Left lung (tissue), 4 donors: ENCODE measurements at regions not wholly inside any gene's neighbourhood (a gene's known extent, or its start where the extent isn't known, plus 50 kb on each side); places are given as distances from the start of the nearest gene placed in this dataset.

Experiments
- ATAC-seq: fragments of 200-7000 bp; cut with Tn5 transposase; one replicate; pipeline ENCODE4 v1.9.1; 2020; ENCODE audit warnings: moderate library complexity
- DNase-seq, 4 donors: peaks; one replicate each; pipeline ENCODE4 v3.0.0-alpha.2; 2013 to 2020
- H3K27ac ChIP-seq, 2 donors: fragments of 200-600 bp; sonication (generic) in 1 of 2; one replicate each; pipeline versions ENCODE4 v1.5.0 to v1.8.0; 2020 to 2021
- H3K27me3 ChIP-seq, 2 donors: fragments of 200-600 bp; sonication (generic) in 1 of 2; one replicate each; pipeline versions ENCODE4 v1.5.0 to v1.8.0; 2020 to 2021
- H3K36me3 ChIP-seq, 2 donors: fragments of 200-600 bp; sonication (generic) in 1 of 2; one replicate each; pipeline versions ENCODE4 v1.5.0 to v1.8.0; 2020 to 2021
- H3K4me1 ChIP-seq, 2 donors: fragments of 200-600 bp; one replicate each; pipeline ENCODE4 v1.8.0; 2021
- H3K4me3 ChIP-seq, 2 donors: fragments of 200-600 bp; sonication (generic) in 1 of 2; one replicate each; pipeline versions ENCODE4 v1.5.0 to v1.8.0; 2020 to 2021; ENCODE audit warnings: mild to moderate bottlenecking in 1 of 2
- H3K9me3 ChIP-seq, 2 donors: fragments of 200-600 bp; sonication (generic) in 1 of 2; one replicate each; pipeline versions ENCODE4 v1.5.0 to v1.8.0; 2020 to 2021
- CTCF ChIP-seq, 2 donors: fragments of 200-600 bp; sonication (generic) in 1 of 2; IDR thresholded peaks; one replicate each; pipeline versions ENCODE4 v1.5.0 to v1.8.0; 2021; ENCODE audit warnings: antibody characterized with exemption in 2 of 2
- intact Hi-C, 2 donors: fragments of 100-400 bp; cut with DNase I; formaldehyde crosslinking; loops; one replicate each; pipeline versions ENCODE4 v1.11.2 to v1.14.2; 2022
- donor health status: DM: no; HTN: yes; CAD: no.
- donor health status: DM: no; HTN: no; CAD: no.

DNA sequence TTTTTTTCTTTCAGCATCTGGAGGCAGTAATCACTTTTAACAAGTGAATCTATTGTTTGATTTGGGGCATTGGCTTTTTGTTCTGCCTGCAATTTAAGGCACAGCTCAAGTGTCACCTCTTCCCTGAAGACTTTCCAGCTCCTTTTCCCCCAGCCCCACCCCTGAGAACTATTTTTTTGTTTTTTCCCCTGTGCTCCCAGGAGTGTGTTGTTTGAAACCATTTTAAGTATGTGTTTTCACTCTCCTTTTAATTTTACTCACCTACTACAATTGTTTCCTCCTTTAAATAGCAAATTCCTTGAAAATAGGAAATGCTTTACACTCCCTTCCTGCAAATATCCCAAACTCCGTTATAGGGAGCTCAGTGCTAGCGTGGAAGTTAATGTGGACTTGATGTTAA lies 286.7 kb upstream of the PROK2 start:
- Histone ChIP-seq H3K4me3 (no peak overlapping the region), H3K27ac (no peak overlapping the region), H3K4me1 (no peaks in the 10 kb centered on the region), H3K9me3 (peaks cover 0 to 18% of the 10 kb centered on the region in 2 donors), H3K36me3 (no peaks in the 10 kb centered on the region), H3K27me3 (no peaks in the 10 kb centered on the region)
- intact Hi-C loops: no loop called here
- ATAC-seq (no peak), DNase-seq (no peak)
- TF ChIP-seq CTCF (IDR thresholded peaks at IDR 0.05): no peak

GRCh38 chr3:72070005-72070404 lies 285.1 kb upstream of the PROK2 start:
- Histone ChIP-seq H3K9me3 (peaks cover 0 to 2% of the 10 kb centered on the region in 2 donors), H3K4me1 (no peaks in the 10 kb centered on the region), H3K27ac (no peak overlapping the region), H3K36me3 (no peaks in the 10 kb centered on the region), H3K4me3 (no peak overlapping the region), H3K27me3 (no peaks in the 10 kb centered on the region)
- no peak for ATAC-seq
- intact Hi-C loops: no loop called here
- DNase-seq: no peak
- TF ChIP-seq CTCF (IDR thresholded peaks at IDR 0.05): no peak

GRCh38 chr3:72069543-72069942 lies 284.6 kb upstream of the PROK2 start:
- TF ChIP-seq CTCF (IDR thresholded peaks at IDR 0.05): no peak
- no peaks in the 10 kb centered on the region for H3K9me3 ChIP-seq
- no peak for ATAC-seq
- no peak for DNase-seq
- intact Hi-C loops: no loop called here
- H3K27me3 ChIP-seq: no peaks in the 10 kb centered on the region
- H3K27ac ChIP-seq: no peak overlapping the region
- no peaks in the 10 kb centered on the region for H3K4me1 ChIP-seq
- H3K36me3 ChIP-seq: no peaks in the 10 kb centered on the region
- no peak overlapping the region for H3K4me3 ChIP-seq

DNA sequence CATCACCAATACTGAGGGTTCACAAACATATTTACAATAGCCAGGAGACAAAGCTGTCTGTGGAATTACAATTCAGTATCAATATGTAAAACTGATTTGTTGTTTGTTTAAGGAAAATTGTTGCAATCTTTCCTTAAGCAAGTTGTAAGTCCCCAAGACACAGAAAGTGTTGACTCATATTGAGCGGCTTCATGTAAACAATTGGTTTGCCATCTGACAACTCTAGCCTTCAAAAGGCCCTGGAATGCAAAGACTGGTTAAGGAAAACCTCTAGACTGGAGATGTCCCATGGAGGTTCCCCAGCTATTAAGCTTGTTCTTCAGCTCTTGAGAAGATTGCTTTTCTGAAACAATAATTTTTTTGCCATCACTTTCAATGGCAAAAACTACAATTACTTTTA lies 283.7 kb upstream of the PROK2 start:
- Histone ChIP-seq H3K27ac (no peak overlapping the region), H3K27me3 (no peaks in the 10 kb centered on the region), H3K4me1 (no peaks in the 10 kb centered on the region), H3K9me3 (peaks cover 0 to 5% of the 10 kb centered on the region in 2 donors), H3K4me3 (no peak overlapping the region), H3K36me3 (no peaks in the 10 kb centered on the region)
- TF ChIP-seq CTCF (IDR thresholded peaks at IDR 0.05): no peak
- ATAC-seq: no peak
- intact Hi-C loops: no loop called here
- no peak for DNase-seq

DNA sequence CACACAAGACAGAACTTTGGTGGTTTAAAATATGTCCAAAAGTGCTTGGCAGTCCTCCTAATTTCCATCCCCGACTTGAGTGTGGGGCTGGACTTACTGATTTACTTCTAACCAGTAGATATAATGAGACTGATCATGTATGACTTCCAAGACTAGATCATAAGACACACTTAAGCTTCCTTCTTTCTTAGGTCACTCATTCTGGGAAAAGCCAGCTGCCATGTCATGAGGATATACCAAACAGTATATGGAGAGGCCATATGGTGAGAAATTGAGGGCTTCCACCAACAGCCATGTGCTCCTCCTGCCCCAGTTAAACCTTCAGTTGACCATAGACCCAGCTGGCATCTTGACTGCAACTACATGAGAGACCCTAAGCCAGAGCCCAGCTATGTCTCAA lies 282.8 kb upstream of the PROK2 start:
- H3K9me3 ChIP-seq: peaks cover 0 to 11% of the 10 kb centered on the region in 2 donors
- DNase-seq (no peak), ATAC-seq (no peak)
- intact Hi-C loops: no loop called here
- TF ChIP-seq CTCF (IDR thresholded peaks at IDR 0.05): no peak
- no peaks in the 10 kb centered on the region for H3K4me1 ChIP-seq
- H3K27ac ChIP-seq: no peak overlapping the region
- H3K36me3 ChIP-seq: no peaks in the 10 kb centered on the region
- no peak overlapping the region for H3K4me3 ChIP-seq
- no peaks in the 10 kb centered on the region for H3K27me3 ChIP-seq
